ELF-1 (cell line): ENCODE measurements at regions not wholly inside any gene's neighbourhood (a gene's known extent, or its start where the extent isn't known, plus 50 kb on each side); places are given as distances from the start of the nearest gene placed in this dataset.

Experiments used
- DNase-seq: peaks from one replicate; pipeline ENCODE4 v3.0.0-alpha.2; 2016; ENCODE audit warnings: low read depth, low spot score

- no peak for DNase-seq
Observed at GRCh38 chr6:131383421-131384411, 189.3 kb upstream of the ARG1 start.

GRCh38 chr6:131387562-131388447 is 185.2 kb upstream of the ARG1 start:
- no peak for DNase-seq

GRCh38 chr6:131390322-131390721 is 182.7 kb upstream of the ARG1 start:
- no peak for DNase-seq

- no peak for DNase-seq
Observed at GRCh38 chr6:131391116-131391515, 181.9 kb upstream of the ARG1 start.

- DNase-seq = no peak
Observed at GRCh38 chr6:131393433-131393832, 179.6 kb upstream of the ARG1 start.

GRCh38 chr6:131394768-131395432 is 178.1 kb upstream of the ARG1 start:
- DNase-seq = no peak

- no peak for DNase-seq
Observed at GRCh38 chr6:131398176-131398575, 174.8 kb upstream of the ARG1 start.

- no peak for DNase-seq
Observed at GRCh38 chr6:131399433-131399832, 173.6 kb upstream of the ARG1 start.

GRCh38 chr6:131400054-131400778 is 172.8 kb upstream of the ARG1 start:
- no peak for DNase-seq

GRCh38 chr6:131400779-131401496 is 172.1 kb upstream of the ARG1 start:
- DNase-seq = no peak

GRCh38 chr6:131408811-131409210 is 164.2 kb upstream of the ARG1 start:
- no peak for DNase-seq

- DNase-seq = no peak
Observed at GRCh38 chr6:131410785-131411184, 162.2 kb upstream of the ARG1 start.

- no peak for DNase-seq
Observed at GRCh38 chr6:131412960-131413830, 159.8 kb upstream of the ARG1 start.

GRCh38 chr6:131413831-131414191 is 159.2 kb upstream of the ARG1 start:
- no peak for DNase-seq

GRCh38 chr6:131414956-131415355 is 158.1 kb upstream of the ARG1 start:
- no peak for DNase-seq

- DNase-seq = no peak
Observed at GRCh38 chr6:131418441-131418840, 154.6 kb upstream of the ARG1 start.

GRCh38 chr6:131419702-131420101 is 153.3 kb upstream of the ARG1 start:
- no peak for DNase-seq

- DNase-seq = no peak
Observed at GRCh38 chr6:131424016-131424415, 149.0 kb upstream of the ARG1 start.

- DNase-seq = no peak
Observed at GRCh38 chr6:131424475-131424874, 148.6 kb upstream of the ARG1 start.
